Psoas muscle (tissue), 7 donors: ENCODE measurements at regions not wholly inside any gene's neighbourhood (a gene's known extent, or its start where the extent isn't known, plus 50 kb on each side); places are given as distances from the start of the nearest gene placed in this dataset.

Experiments used
- ATAC-seq, 4 donors: fragments of 200-7000 bp; cut with Tn5 transposase; one replicate each; pipeline ENCODE4 v1.9.1; 2020; ENCODE audit warnings: moderate library complexity in 3 of 4, mild to moderate bottlenecking in 2 of 4
- DNase-seq, 2 donors: peaks; one replicate each; pipeline ENCODE4 v3.0.0-alpha.2; 2020
- H3K27ac ChIP-seq: fragments of 200-600 bp; one replicate; pipeline ENCODE4 v1.8.0; 2022
- H3K27me3 ChIP-seq, 3 donors: fragments of 200-600 bp in 1 of 3; one replicate each; pipeline versions ENCODE4 v1.6.1 to v1.8.0; 2013 to 2022; ENCODE audit warnings: low read length in 2 of 3, mild to moderate bottlenecking in 2 of 3, moderate library complexity in 1 of 3; ENCODE audit not compliant: insufficient read depth in 3 of 3
- H3K36me3 ChIP-seq, 2 donors: fragments of 200-600 bp in 1 of 2; one replicate each; pipeline versions ENCODE4 v1.6.1 to v1.8.0; 2013 to 2022; ENCODE audit warnings: low read depth in 1 of 2, mild to moderate bottlenecking in 1 of 2, moderate library complexity in 1 of 2; ENCODE audit not compliant: insufficient read depth in 1 of 2
- H3K4me1 ChIP-seq: fragments of 200-600 bp; one replicate; pipeline ENCODE4 v1.8.0; 2022
- H3K4me3 ChIP-seq: fragments of 200-600 bp; one replicate; pipeline ENCODE4 v1.8.0; 2022; ENCODE audit warnings: mild to moderate bottlenecking
- H3K9me3 ChIP-seq: fragments of 200-600 bp; one replicate; pipeline ENCODE4 v1.8.0; 2022
- CTCF ChIP-seq: fragments of 200-600 bp; IDR thresholded peaks from one replicate; pipeline ENCODE4 v1.8.0; 2022; ENCODE audit warnings: antibody characterized with exemption
- WGBS, 3 donors: extraction: QIAGEN DNeasy Blood & Tissue Kit; methylation state at CpG; one replicate each; pipeline versions ENCODE4 v1.1.6 to v1.1.7; 2013; 5-methylcytosine and 5-hydroxymethylcytosine counted together
- intact Hi-C, 2 donors: fragments of 100-400 bp; cut with DNase I; formaldehyde crosslinking; loops; one replicate each; pipeline versions ENCODE4 v1.11.0 to v1.14.2; 2022
- donor health status: healthy with polysubstance abuse.
- donor health status: DM: no; HTN: no; CAD: no; lungs with moderate emphysema.
- donor health status: Bipolar disorder and iron deficiency.
- donor health status: healthy.
- donor health status: DM: yes; HTN: yes; CAD: no.
- donor health status: DM: no; HTN: no; CAD: no.
- donor health status: DM: yes; HTN: yes; CAD: no.

- intact Hi-C loops: no loop called here
- Histone ChIP-seq H3K27ac (no peak overlapping the region), H3K9me3 (no peaks in the 10 kb centered on the region), H3K4me3 (no peak overlapping the region), H3K36me3 (no peaks in the 10 kb centered on the region), H3K4me1 (no peaks in the 10 kb centered on the region), H3K27me3 (no peaks in the 10 kb centered on the region)
- DNase-seq (no peak), ATAC-seq (no peak)
- TF ChIP-seq CTCF: no peak
- WGBS, 3 donors: 33 to 43% (median 41%) methylated on average over 2 of the region's 2 CpGs
These were observed 482.2 kb upstream of the CFAP20DC start for GRCh38 chr3:59531994-59532393.

- WGBS, 3 donors: 48 to 55% (median 51%) methylated on average over 3 of the region's 3 CpGs
- no peak overlapping the region for H3K4me3 ChIP-seq
- no peak for TF ChIP-seq CTCF
- DNase-seq: no peak
- H3K27ac ChIP-seq: no peak overlapping the region
- no peaks in the 10 kb centered on the region for H3K36me3 ChIP-seq
- intact Hi-C loops: no loop called here
- no peaks in the 10 kb centered on the region for H3K9me3 ChIP-seq
- no peaks in the 10 kb centered on the region for H3K4me1 ChIP-seq
- no peaks in the 10 kb centered on the region for H3K27me3 ChIP-seq
- no peak for ATAC-seq
These were observed 481.4 kb upstream of the CFAP20DC start for GRCh38 chr3:59531066-59531745.

- no peaks in the 10 kb centered on the region for H3K36me3 ChIP-seq
- no peak overlapping the region for H3K4me3 ChIP-seq
- ATAC-seq (no peak), DNase-seq (no peak)
- no peaks in the 10 kb centered on the region for H3K9me3 ChIP-seq
- H3K27ac ChIP-seq: no peak overlapping the region
- WGBS, 3 donors: 41 to 54% (median 54%) methylated on average over 5 of the region's 5 CpGs
- intact Hi-C loops: no loop called here
- no peak for TF ChIP-seq CTCF
- peaks cover 0 to 5% (median 0%) of the 10 kb centered on the region in 3 donors for H3K27me3 ChIP-seq
- no peaks in the 10 kb centered on the region for H3K4me1 ChIP-seq
These were observed 478.4 kb upstream of the CFAP20DC start for GRCh38 chr3:59528251-59528650.

- Histone ChIP-seq H3K4me3 (no peak overlapping the region), H3K9me3 (no peaks in the 10 kb centered on the region), H3K27me3 (peaks cover 0 to 5% (median 0%) of the 10 kb centered on the region in 3 donors), H3K27ac (no peak overlapping the region), H3K4me1 (no peaks in the 10 kb centered on the region), H3K36me3 (no peaks in the 10 kb centered on the region)
- no peak for ATAC-seq
- no peak for TF ChIP-seq CTCF
- intact Hi-C loops: no loop called here
- DNase-seq: no peak
- 79 to 83% (median 80%) methylated on average over 3 of the region's 3 CpGs for WGBS, 3 donors
These were observed 477.7 kb upstream of the CFAP20DC start for GRCh38 chr3:59527493-59527892.

GRCh38 chr3:59526999-59527398 is 477.2 kb upstream of the CFAP20DC start:
- DNase-seq (no peak), ATAC-seq (no peak)
- no peaks in the 10 kb centered on the region for H3K36me3 ChIP-seq
- no peak overlapping the region for H3K4me3 ChIP-seq
- intact Hi-C loops: no loop called here
- peaks cover 0 to 5% (median 0%) of the 10 kb centered on the region in 3 donors for H3K27me3 ChIP-seq
- H3K27ac ChIP-seq: no peak overlapping the region
- no peaks in the 10 kb centered on the region for H3K9me3 ChIP-seq
- H3K4me1 ChIP-seq: no peaks in the 10 kb centered on the region
- TF ChIP-seq CTCF: no peak
